Tibial nerve (tissue), 4 donors: ENCODE measurements at regions not wholly inside any gene's neighbourhood (a gene's known extent, or its start where the extent isn't known, plus 50 kb on each side); places are given as distances from the start of the nearest gene placed in this dataset.

Experiments used
- DNase-seq, 2 donors: peaks; one replicate each; pipeline ENCODE4 v3.0.0-alpha.2; 2019; ENCODE audit warnings: low spot score in 2 of 2
- H3K27ac ChIP-seq, 4 donors: fragments of 200-600 bp; sonication (generic) in 3 of 4; one replicate each; pipeline ENCODE4 v1.5.1; 2017 to 2019; ENCODE audit warnings: mild to moderate bottlenecking in 1 of 4
- H3K27me3 ChIP-seq, 2 donors: fragments of 200-600 bp; sonication (generic) in 1 of 2; one replicate each; pipeline versions ENCODE4 v1.5.1 to v1.6.0; 2017 to 2019
- H3K36me3 ChIP-seq, 3 donors: fragments of 200-600 bp; sonication (generic); one replicate each; pipeline ENCODE4 v1.5.1; 2018 to 2019
- H3K4me1 ChIP-seq, 4 donors: fragments of 200-600 bp; sonication (generic) in 3 of 4; one replicate each; pipeline ENCODE4 v1.5.1; 2017 to 2019
- H3K4me3 ChIP-seq, 4 donors: fragments of 200-600 bp; sonication (generic) in 3 of 4; one replicate each; pipeline ENCODE4 v1.5.1; 2017 to 2019; ENCODE audit warnings: mild to moderate bottlenecking in 1 of 4, moderate library complexity in 1 of 4
- H3K9me3 ChIP-seq, 4 donors: fragments of 200-600 bp; sonication (generic) in 3 of 4; one replicate each; pipeline ENCODE4 v1.5.1; 2017 to 2019
- CTCF ChIP-seq, 5 experiments: fragments of 200-600 bp in 3 of 5; fragments of 450-650 bp in 2 of 5; sonication (generic) in 3 of 5; IDR thresholded peaks; one replicate each; pipeline ENCODE4 v1.5.1; 2016 to 2019; ENCODE audit warnings: antibody characterized with exemption in 5 of 5, mild to moderate bottlenecking in 3 of 5, moderate library complexity in 2 of 5
- EP300 ChIP-seq, 2 donors: sonication (generic); formaldehyde crosslinking; IDR thresholded peaks; one replicate each; pipeline ENCODE4 v1.6.1; 2017; ENCODE audit warnings: antibody characterized with exemption in 2 of 2, mild to moderate bottlenecking in 1 of 2
- POLR2A ChIP-seq, 2 donors: fragments of 450-650 bp; IDR thresholded peaks; one replicate each; pipeline ENCODE4 v1.6.1; 2017; ENCODE audit warnings: antibody characterized with exemption in 2 of 2, mild to moderate bottlenecking in 2 of 2, moderate library complexity in 2 of 2
- WGBS, 2 donors: methylation state at CpG; one replicate each; pipeline ENCODE4 v1.1.5; 2018; 5-methylcytosine and 5-hydroxymethylcytosine counted together

- H3K36me3 ChIP-seq, result no peaks in the 10 kb centered on the region
- no peaks in the 10 kb centered on the region for H3K4me1 ChIP-seq
- H3K9me3 ChIP-seq, result no peaks in the 10 kb centered on the region
- TF ChIP-seq POLR2A (IDR thresholded peaks at IDR 0.05) (no peak), CTCF (IDR thresholded peaks at IDR 0.05) (no peak), EP300 (IDR thresholded peaks at IDR 0.05) (no peak)
- no peak overlapping the region for H3K4me3 ChIP-seq
- no peak overlapping the region for H3K27ac ChIP-seq
- no peak for DNase-seq
- 64 to 76% methylated on average over 7 of the region's 7 CpGs for WGBS, 2 donors
- no peaks in the 10 kb centered on the region for H3K27me3 ChIP-seq
Measured at GRCh38 chr5:105680858-105681475, 1989.8 kb downstream of the EFNA5 start.

GRCh38 chr5:105677291-105677690 is 1993.4 kb downstream of the EFNA5 start:
- Histone ChIP-seq H3K27me3 (no peaks in the 10 kb centered on the region), H3K36me3 (no peaks in the 10 kb centered on the region), H3K27ac (no peak overlapping the region), H3K4me1 (no peaks in the 10 kb centered on the region), H3K9me3 (no peaks in the 10 kb centered on the region), H3K4me3 (no peak overlapping the region)
- 89 to 91% methylated on average over 2 of the region's 2 CpGs for WGBS, 2 donors
- TF ChIP-seq EP300 (IDR thresholded peaks at IDR 0.05), result no peak
- no peak for TF ChIP-seq CTCF (IDR thresholded peaks at IDR 0.05)
- TF ChIP-seq POLR2A (IDR thresholded peaks at IDR 0.05), result no peak
- no peak for DNase-seq

- Histone ChIP-seq H3K4me3 (no peak overlapping the region), H3K36me3 (no peaks in the 10 kb centered on the region), H3K27me3 (no peaks in the 10 kb centered on the region), H3K27ac (no peak overlapping the region), H3K4me1 (no peaks in the 10 kb centered on the region), H3K9me3 (peaks cover 0 to under 1% (median 0%) of the 10 kb centered on the region in 4 donors)
- TF ChIP-seq EP300 (IDR thresholded peaks at IDR 0.05) (no peak), CTCF (IDR thresholded peaks at IDR 0.05) (no peak), POLR2A (IDR thresholded peaks at IDR 0.05) (no peak)
- 90 to 95% methylated on average over 3 of the region's 3 CpGs for WGBS, 2 donors
- no peak for DNase-seq
Measured at GRCh38 chr5:105670596-105670995, 2000.1 kb downstream of the EFNA5 start.

- Histone ChIP-seq H3K4me1 (no peaks in the 10 kb centered on the region), H3K9me3 (peaks cover 0 to 3% (median 0%) of the 10 kb centered on the region in 4 donors), H3K4me3 (no peak overlapping the region), H3K36me3 (no peaks in the 10 kb centered on the region), H3K27ac (no peak overlapping the region), H3K27me3 (no peaks in the 10 kb centered on the region)
- no peak for DNase-seq
- TF ChIP-seq CTCF (IDR thresholded peaks at IDR 0.05), result no peak
- no peak for TF ChIP-seq POLR2A (IDR thresholded peaks at IDR 0.05)
- no peak for TF ChIP-seq EP300 (IDR thresholded peaks at IDR 0.05)
- 89 to 93% methylated on average over 4 of the region's 4 CpGs for WGBS, 2 donors
Measured at GRCh38 chr5:105663671-105664070, 2007.1 kb downstream of the EFNA5 start.

GRCh38 chr5:105659396-105659795 is 2011.3 kb downstream of the EFNA5 start:
- Histone ChIP-seq H3K27me3 (no peaks in the 10 kb centered on the region), H3K9me3 (no peaks in the 10 kb centered on the region), H3K27ac (no peak overlapping the region), H3K36me3 (no peaks in the 10 kb centered on the region), H3K4me1 (no peaks in the 10 kb centered on the region), H3K4me3 (no peak overlapping the region)
- TF ChIP-seq CTCF (IDR thresholded peaks at IDR 0.05) (no peak), EP300 (IDR thresholded peaks at IDR 0.05) (no peak), POLR2A (IDR thresholded peaks at IDR 0.05) (no peak)
- WGBS, 2 donors, result 58 to 59% methylated on average over 3 of the region's 3 CpGs
- DNase-seq, result no peak
